ENCODE measurements at regions not wholly inside any gene's neighbourhood (a gene's known extent, or its start where the extent isn't known, plus 50 kb on each side); places are given as distances from the start of the nearest gene placed in this dataset.

GRCh38 chr14:51498411-51499227 is 153.1 kb upstream of the FRMD6 start:
- Histone ChIP-seq H3K4me3 (ENCODE audit: low read depth, low read length, poor library complexity, severe bottlenecking) (no peak overlapping the region), H3K4me1 (ENCODE audit: insufficient read depth, low read length, poor library complexity, severe bottlenecking) (no peaks in the 10 kb centered on the region), H3K27me3 (replicated peaks; ENCODE audit: insufficient read depth, low read depth, low read length, poor library complexity) (no peaks in the 10 kb centered on the region), H3K27ac (ENCODE audit: low read depth, low read length, poor library complexity, severe bottlenecking) (no peak overlapping the region), H3K9me3 (ENCODE audit: low read depth, low read length, poor library complexity, severe bottlenecking) (peaks cover 15% of the 10 kb centered on the region), H3K36me3 (ENCODE audit: insufficient read depth, low read length, poor library complexity, severe bottlenecking) (no peaks in the 10 kb centered on the region)
- intact Hi-C loops (cut with micrococcal nuclease; ENCODE audit: unreplicated experiment): no loop called here
- no peak for DNase-seq (ENCODE audit: low spot score)
- no TSS peak for BruUV-seq (replicated peaks)
- TF ChIP-seq CTCF (conservative IDR thresholded peaks at IDR 0.05; ENCODE audit: low read depth, low read length): no peak
- TF ChIP-seq EZH2 (IDR thresholded peaks at IDR 0.05; ENCODE audit: borderline replicate concordance, low read depth, low read length, poor library complexity, severe bottlenecking): no peak
- CTCF ChIA-PET: no interaction called here
- POLR2A ChIA-PET (ENCODE audit: low non-redundant PET): no interaction called here

GRCh38 chr14:51500776-51501175 is 150.9 kb upstream of the FRMD6 start:
- CTCF ChIA-PET: no interaction called here

GRCh38 chr14:51501746-51502145 is 150.0 kb upstream of the FRMD6 start:
- BruUV-seq (replicated peaks): no TSS peak
- CTCF ChIA-PET: no interaction called here

More at GRCh38 chr14:51500776-51501175, 150.9 kb upstream of the FRMD6 start:
- DNase-seq (ENCODE audit: low spot score): no peak
- H3K4me1 ChIP-seq (ENCODE audit: insufficient read depth, low read length, poor library complexity, severe bottlenecking): no peaks in the 10 kb centered on the region
- no peak overlapping the region for H3K4me3 ChIP-seq (ENCODE audit: low read depth, low read length, poor library complexity, severe bottlenecking)
- BruUV-seq (replicated peaks): no TSS peak
- intact Hi-C loops (cut with micrococcal nuclease; ENCODE audit: unreplicated experiment): no loop called here
- H3K36me3 ChIP-seq (ENCODE audit: insufficient read depth, low read length, poor library complexity, severe bottlenecking): no peaks in the 10 kb centered on the region
- TF ChIP-seq EZH2 (IDR thresholded peaks at IDR 0.05; ENCODE audit: borderline replicate concordance, low read depth, low read length, poor library complexity, severe bottlenecking) (no peak), CTCF (conservative IDR thresholded peaks at IDR 0.05; ENCODE audit: low read depth, low read length) (no peak)
- peaks cover 10% of the 10 kb centered on the region for H3K9me3 ChIP-seq (ENCODE audit: low read depth, low read length, poor library complexity, severe bottlenecking)
- POLR2A ChIA-PET (ENCODE audit: low non-redundant PET): no interaction called here
- no peaks in the 10 kb centered on the region for H3K27me3 ChIP-seq (replicated peaks; ENCODE audit: insufficient read depth, low read depth, low read length, poor library complexity)
- H3K27ac ChIP-seq (ENCODE audit: low read depth, low read length, poor library complexity, severe bottlenecking): no peak overlapping the region

More at GRCh38 chr14:51501746-51502145, 150.0 kb upstream of the FRMD6 start:
- intact Hi-C loops (cut with micrococcal nuclease; ENCODE audit: unreplicated experiment): no loop called here
- no peak for DNase-seq (ENCODE audit: low spot score)
- no peaks in the 10 kb centered on the region for H3K27me3 ChIP-seq (replicated peaks; ENCODE audit: insufficient read depth, low read depth, low read length, poor library complexity)
- H3K4me1 ChIP-seq (ENCODE audit: insufficient read depth, low read length, poor library complexity, severe bottlenecking): peaks cover under 1% of the 10 kb centered on the region
- POLR2A ChIA-PET (ENCODE audit: low non-redundant PET): no interaction called here
- no peak overlapping the region for H3K4me3 ChIP-seq (ENCODE audit: low read depth, low read length, poor library complexity, severe bottlenecking)
- TF ChIP-seq CTCF (conservative IDR thresholded peaks at IDR 0.05; ENCODE audit: low read depth, low read length) (no peak), EZH2 (IDR thresholded peaks at IDR 0.05; ENCODE audit: borderline replicate concordance, low read depth, low read length, poor library complexity, severe bottlenecking) (no peak)
- H3K27ac ChIP-seq (ENCODE audit: low read depth, low read length, poor library complexity, severe bottlenecking): no peak overlapping the region
- H3K9me3 ChIP-seq (ENCODE audit: low read depth, low read length, poor library complexity, severe bottlenecking): peaks cover 10% of the 10 kb centered on the region
- no peaks in the 10 kb centered on the region for H3K36me3 ChIP-seq (ENCODE audit: insufficient read depth, low read length, poor library complexity, severe bottlenecking)

Measured in A673 (cell line).